Esophagus (tissue), 2 donors: ENCODE measurements at regions not wholly inside any gene's neighbourhood (a gene's known extent, or its start where the extent isn't known, plus 50 kb on each side); places are given as distances from the start of the nearest gene placed in this dataset.
"Not testable (repeated sequence)": the region's sequence is repeated elsewhere in the genome, so short reads cannot be mapped to it uniquely, and the experiment has no call there.

ENCODE experiments used
- H3K27ac ChIP-seq, 2 donors: one replicate each; pipeline ENCODE4 v1.5.1; 2013; ENCODE audit warnings: low read depth in 2 of 2, mild to moderate bottlenecking in 2 of 2, inconsistent platforms in 1 of 2, low read length in 1 of 2, moderate library complexity in 1 of 2
- H3K27me3 ChIP-seq, 2 donors: one replicate each; pipeline ENCODE4 v1.6.1; 2013; ENCODE audit warnings: low read length in 2 of 2, control low read depth in 1 of 2, mild to moderate bottlenecking in 1 of 2; ENCODE audit not compliant: insufficient read depth in 2 of 2, control insufficient read depth in 1 of 2
- H3K36me3 ChIP-seq, 2 donors: one replicate each; pipeline ENCODE4 v1.6.1; 2013; ENCODE audit warnings: low read length in 1 of 2; ENCODE audit not compliant: control insufficient read depth in 2 of 2, insufficient read depth in 2 of 2
- H3K4me1 ChIP-seq, 2 donors: one replicate each; pipeline ENCODE4 v1.6.1; 2013; ENCODE audit warnings: low read length in 1 of 2; ENCODE audit not compliant: control insufficient read depth in 2 of 2, insufficient read depth in 2 of 2
- H3K4me3 ChIP-seq, 2 donors: one replicate each; pipeline ENCODE4 v1.5.1; 2013; ENCODE audit warnings: low read length in 2 of 2, mild to moderate bottlenecking in 2 of 2, low read depth in 1 of 2, moderate library complexity in 1 of 2
- H3K9me3 ChIP-seq, 2 donors: one replicate each; pipeline ENCODE4 v1.6.1; 2013; ENCODE audit warnings: mild to moderate bottlenecking in 2 of 2, low read depth in 1 of 2, low read length in 1 of 2, moderate library complexity in 1 of 2; ENCODE audit not compliant: control insufficient read depth in 2 of 2, insufficient read depth in 1 of 2
- WGBS, 2 donors: extraction: QIAGEN DNeasy Blood & Tissue Kit; methylation state at CpG; one replicate each; pipeline ENCODE4 v1.1.7; 2013; 5-methylcytosine and 5-hydroxymethylcytosine counted together
- donor health status: healthy with polysubstance abuse.
- donor health status: Bipolar disorder and iron deficiency.

DNA sequence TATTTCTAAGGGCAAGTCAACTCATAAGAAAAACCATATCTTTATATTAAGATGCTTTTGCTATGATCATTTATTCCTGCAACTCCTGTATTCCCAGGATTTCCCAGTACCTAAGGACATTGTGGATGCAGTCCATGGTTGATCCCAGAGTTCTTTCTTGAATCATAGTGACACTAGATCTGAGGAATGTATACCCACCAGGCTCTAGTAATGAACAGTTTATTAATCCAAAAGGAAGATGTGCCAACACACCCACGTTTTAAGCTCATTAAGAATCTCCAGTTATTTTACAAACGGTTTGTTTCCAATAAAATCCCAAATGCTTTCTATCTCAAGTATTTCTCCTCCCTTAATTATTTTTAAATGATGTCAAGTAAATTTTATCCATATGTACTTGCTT is 210.8 kb upstream of the ZEB2 start:
- H3K36me3 ChIP-seq: no peaks in the 10 kb centered on the region
- WGBS, 2 donors: 29 to 47% methylated on average over 2 of the region's 2 CpGs
- no peak overlapping the region for H3K4me3 ChIP-seq
- H3K27ac ChIP-seq: no peak overlapping the region
- H3K4me1 ChIP-seq: no peaks in the 10 kb centered on the region
- H3K9me3 ChIP-seq: no peaks in the 10 kb centered on the region
- H3K27me3 ChIP-seq: no peaks in the 10 kb centered on the region

DNA sequence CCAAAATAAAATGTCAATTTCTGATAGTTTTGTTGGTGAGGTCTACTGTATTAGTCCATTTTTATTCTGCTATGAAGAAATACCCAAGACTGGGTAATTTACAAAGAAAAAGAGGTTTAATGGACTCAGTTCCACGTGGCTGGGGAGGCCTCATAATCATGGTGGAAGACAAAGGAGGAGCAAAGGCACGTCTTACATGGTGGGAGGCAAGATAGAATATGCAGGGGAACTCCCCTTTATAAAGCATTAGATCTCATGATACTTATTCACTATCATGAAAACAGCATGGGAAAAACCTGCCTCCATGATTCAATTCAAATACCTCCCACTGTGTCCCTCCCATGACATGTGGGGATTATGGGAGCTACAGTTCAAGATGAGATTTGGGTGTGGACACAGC is 204.5 kb upstream of the ZEB2 start:
- not testable (repeated sequence) for H3K4me3 ChIP-seq, H3K36me3 ChIP-seq, H3K27me3 ChIP-seq, H3K9me3 ChIP-seq, H3K27ac ChIP-seq, H3K4me1 ChIP-seq
- 67 to 74% methylated on average over 2 of the region's 2 CpGs for WGBS, 2 donors

DNA sequence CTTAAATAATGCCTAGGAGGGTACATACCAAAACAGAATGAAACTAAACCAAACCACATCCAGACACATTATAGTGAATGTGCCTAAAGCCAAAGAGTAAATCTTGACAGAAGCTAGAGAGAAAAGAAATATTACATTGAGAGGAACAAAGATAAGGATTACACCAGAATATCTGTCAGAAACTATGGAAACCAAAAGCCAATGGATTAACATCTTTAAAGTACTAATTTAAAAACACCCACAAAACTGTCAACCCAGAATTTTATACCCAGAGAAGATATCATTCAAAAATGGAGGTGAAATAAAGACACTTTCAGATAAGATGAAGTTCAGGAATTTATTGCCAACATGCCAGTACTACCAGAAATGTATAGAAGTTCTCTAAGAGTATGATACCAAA is 198.5 kb upstream of the ZEB2 start:
- Histone ChIP-seq H3K4me1 (no peaks in the 10 kb centered on the region), H3K36me3 (no peaks in the 10 kb centered on the region), H3K27me3 (no peaks in the 10 kb centered on the region), H3K4me3 (no peak overlapping the region), H3K9me3 (no peaks in the 10 kb centered on the region), H3K27ac (no peak overlapping the region)

DNA sequence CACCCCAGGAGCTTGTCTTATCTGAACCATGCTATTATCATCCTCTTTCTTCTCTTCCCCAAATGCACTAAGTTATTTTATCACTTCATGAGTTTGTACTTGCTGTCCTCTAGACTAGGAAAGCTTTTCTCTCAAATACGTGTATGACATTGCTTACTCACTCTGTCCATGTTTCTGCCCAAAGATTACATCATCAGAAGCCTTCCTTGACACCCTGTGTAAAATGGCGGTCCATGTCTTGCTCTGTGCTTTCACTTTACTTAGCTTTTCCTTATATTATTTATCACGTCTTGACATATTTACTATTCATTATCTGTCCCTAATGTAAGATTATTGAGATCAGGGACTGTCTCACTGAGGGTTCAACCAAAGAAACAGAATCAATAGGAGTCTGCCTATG is 196.1 kb upstream of the ZEB2 start:
- no peaks in the 10 kb centered on the region for H3K27me3 ChIP-seq
- whole genome bisulfite sequencing, 2 donors: 79 to 83% methylated on average over 3 of the region's 3 CpGs
- no peak overlapping the region for H3K27ac ChIP-seq
- no peaks in the 10 kb centered on the region for H3K4me1 ChIP-seq
- no peak overlapping the region for H3K4me3 ChIP-seq
- H3K36me3 ChIP-seq: no peaks in the 10 kb centered on the region
- no peaks in the 10 kb centered on the region for H3K9me3 ChIP-seq

DNA sequence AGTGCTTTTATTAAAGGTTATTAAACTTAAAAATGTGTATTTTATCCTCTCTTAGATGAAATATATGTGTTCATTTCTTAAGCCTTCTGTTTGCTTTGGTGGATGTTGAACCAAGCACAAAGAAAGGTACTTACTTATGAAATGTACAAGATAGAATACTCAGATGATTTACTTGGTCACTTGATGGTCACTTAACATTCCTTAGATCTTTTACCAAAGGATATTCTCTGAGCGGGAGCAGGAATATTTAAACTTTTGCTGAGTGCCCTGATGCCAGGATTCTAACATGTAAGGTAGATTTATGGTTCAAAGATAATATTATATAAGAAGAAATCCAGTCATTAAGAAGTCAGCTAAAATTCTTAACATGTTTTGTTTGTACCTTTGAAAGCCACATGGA is 193.5 kb upstream of the ZEB2 start:
- Histone ChIP-seq H3K4me3 (no peak overlapping the region), H3K27me3 (no peaks in the 10 kb centered on the region), H3K36me3 (no peaks in the 10 kb centered on the region), H3K4me1 (no peaks in the 10 kb centered on the region), H3K27ac (no peak overlapping the region), H3K9me3 (no peaks in the 10 kb centered on the region)
- WGBS, 2 donors: 83 to 89% methylated on average over 1 of the region's 1 CpG

DNA sequence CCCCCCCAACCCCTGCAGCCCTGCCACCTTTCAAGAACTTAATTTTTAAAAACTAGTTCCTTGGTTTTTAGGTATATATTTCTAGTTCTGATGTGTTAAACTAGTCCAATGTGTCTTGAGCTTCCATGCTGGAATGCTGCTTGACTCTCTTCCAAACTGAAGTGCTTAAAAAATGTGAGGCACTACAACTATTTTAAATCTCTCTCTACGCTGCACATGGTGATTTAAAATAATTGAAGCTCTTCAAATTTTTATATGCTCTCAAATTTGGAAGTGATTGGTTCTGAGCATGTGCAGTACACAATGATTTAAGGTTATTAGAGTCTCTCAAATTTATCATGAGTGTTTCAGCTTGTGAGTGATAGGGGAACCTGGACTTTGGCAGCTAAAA is 192.6 kb upstream of the ZEB2 start:
- no peaks in the 10 kb centered on the region for H3K9me3 ChIP-seq
- WGBS, 2 donors: 54 to 69% methylated on average over 1 of the region's 1 CpG
- no peaks in the 10 kb centered on the region for H3K27me3 ChIP-seq
- H3K27ac ChIP-seq: no peak overlapping the region
- H3K4me1 ChIP-seq: no peaks in the 10 kb centered on the region
- no peak overlapping the region for H3K4me3 ChIP-seq
- H3K36me3 ChIP-seq: no peaks in the 10 kb centered on the region

DNA sequence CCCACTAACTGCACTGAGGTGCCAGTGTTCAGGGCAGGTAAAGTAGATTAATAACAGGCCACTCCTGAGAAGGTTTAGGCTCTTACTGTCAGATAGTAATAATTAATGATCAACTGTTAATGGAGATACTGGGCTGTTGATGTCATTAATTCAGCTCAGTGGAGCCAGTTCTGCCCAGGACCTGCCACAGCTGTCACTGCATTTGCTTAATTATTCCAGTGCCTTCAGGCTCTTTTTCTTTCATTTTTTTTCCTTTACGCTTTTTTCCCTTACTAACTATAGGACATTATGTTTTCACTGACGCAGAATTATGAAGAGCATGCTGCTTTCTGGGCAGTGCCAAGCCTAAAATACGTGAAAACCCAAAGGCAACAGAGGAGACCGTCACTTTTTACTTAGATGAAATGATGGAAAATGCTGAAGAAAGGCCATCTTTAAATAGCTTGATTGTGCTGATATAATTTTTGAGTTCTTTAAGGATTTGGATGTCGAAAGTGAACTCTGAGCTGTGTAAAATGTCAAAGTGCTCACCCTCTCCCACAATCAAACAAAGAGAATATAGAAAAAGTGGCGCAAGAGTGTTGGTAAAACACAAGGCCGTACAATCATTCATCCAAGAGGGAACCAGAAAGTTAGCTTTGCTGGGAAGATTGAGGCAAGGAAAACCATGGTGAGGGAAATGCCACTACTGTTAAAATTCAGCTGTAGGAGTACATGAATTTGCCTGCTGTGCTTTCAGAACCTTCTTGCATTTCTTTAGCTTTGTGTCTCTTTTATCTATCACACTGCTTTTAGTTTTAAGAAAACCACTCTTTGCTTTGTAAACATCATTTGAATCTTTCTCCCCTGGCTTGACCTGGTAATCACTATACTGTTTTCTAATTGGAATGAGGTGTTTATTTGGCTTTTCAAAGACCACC is 192.0 kb upstream of the ZEB2 start:
- Histone ChIP-seq H3K9me3 (no peaks in the 10 kb centered on the region), H3K4me3 (no peak overlapping the region), H3K27me3 (no peaks in the 10 kb centered on the region), H3K36me3 (no peaks in the 10 kb centered on the region), H3K27ac (no peak overlapping the region), H3K4me1 (no peaks in the 10 kb centered on the region)
- 74% methylated on average over 7 of the region's 7 CpGs for WGBS, 2 donors

DNA sequence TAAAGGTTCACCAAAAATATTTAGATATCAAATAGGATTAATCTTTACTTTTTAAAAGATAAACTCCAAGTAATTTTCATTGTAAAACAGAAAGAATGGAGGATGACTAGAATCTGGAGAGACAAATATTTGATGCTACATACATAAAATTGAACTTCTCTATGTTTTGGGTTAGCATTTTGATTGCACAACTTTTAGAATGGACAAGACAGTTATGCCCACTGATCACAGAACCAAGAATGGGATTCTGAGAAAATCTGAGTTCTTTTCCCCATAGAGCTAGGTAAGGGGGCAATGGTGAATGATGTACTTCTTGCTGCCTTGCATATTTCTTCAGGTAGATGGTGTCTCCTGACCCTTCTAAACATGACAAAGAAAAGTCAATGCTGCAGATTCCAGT is 191.2 kb upstream of the ZEB2 start:
- Histone ChIP-seq H3K9me3 (no peaks in the 10 kb centered on the region), H3K27me3 (no peaks in the 10 kb centered on the region), H3K4me3 (no peak overlapping the region), H3K4me1 (no peaks in the 10 kb centered on the region), H3K36me3 (no peaks in the 10 kb centered on the region), H3K27ac (no peak overlapping the region)

DNA sequence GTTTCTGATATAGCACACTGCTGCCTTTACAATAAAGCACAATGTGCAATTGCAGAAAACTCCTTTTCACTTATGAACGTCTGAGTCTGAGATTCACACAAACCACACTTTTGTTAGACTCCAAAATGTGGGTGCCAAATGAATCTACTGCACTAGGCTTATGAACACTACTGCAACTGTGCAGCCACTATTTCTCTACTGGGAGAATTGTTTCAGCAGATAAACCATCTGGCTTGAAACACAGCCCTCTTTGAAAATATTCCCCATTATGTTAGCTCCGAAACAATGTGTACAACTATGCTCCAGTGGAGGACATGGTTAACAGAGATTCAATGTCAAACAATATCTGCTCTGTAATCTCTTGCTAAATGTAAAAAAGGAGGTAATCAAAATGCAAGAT is 188.7 kb upstream of the ZEB2 start:
- Histone ChIP-seq H3K4me3 (no peak overlapping the region), H3K36me3 (no peaks in the 10 kb centered on the region), H3K4me1 (no peaks in the 10 kb centered on the region), H3K9me3 (no peaks in the 10 kb centered on the region), H3K27ac (no peak overlapping the region), H3K27me3 (no peaks in the 10 kb centered on the region)
- 80 to 85% methylated on average over 2 of the region's 2 CpGs for WGBS, 2 donors

DNA sequence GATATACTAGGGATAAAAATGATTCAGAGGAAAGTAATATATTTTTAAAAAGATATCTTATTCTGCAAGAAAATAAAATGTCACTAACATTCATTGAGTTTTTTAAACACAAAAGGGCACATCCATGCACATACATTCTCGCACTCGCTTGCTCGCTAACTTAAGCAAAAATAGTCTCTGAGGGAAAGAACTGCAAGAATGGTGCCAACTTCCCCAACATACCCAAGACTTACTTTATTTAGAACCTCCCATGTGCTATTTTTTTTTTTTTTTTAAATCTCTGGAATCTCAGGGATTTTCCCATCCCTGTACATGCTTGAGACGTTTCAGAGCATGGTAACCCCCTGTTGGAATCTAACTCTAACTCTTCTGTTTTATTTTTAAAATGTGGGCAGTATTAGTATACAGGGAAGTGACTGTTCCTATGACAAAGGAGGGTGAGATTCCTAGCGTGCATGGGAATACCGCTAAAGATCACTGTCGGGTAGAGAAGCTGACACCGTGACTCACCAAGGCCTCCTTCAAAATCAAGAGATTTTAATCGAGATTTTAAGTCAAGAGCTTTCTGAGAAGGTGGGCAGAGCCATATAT is 187.9 kb upstream of the ZEB2 start:
- WGBS, 2 donors: 79 to 83% methylated on average over 9 of the region's 9 CpGs
- H3K27ac ChIP-seq: no peak overlapping the region
- no peaks in the 10 kb centered on the region for H3K4me1 ChIP-seq
- no peaks in the 10 kb centered on the region for H3K36me3 ChIP-seq
- H3K27me3 ChIP-seq: no peaks in the 10 kb centered on the region
- H3K4me3 ChIP-seq: no peak overlapping the region
- no peaks in the 10 kb centered on the region for H3K9me3 ChIP-seq
